Uterus (tissue), 2 donors: ENCODE measurements at regions not wholly inside any gene's neighbourhood (a gene's known extent, or its start where the extent isn't known, plus 50 kb on each side); places are given as distances from the start of the nearest gene placed in this dataset.

Experiments
- CTCF ChIP-seq, 4 experiments: fragments of 200-600 bp in 2 of 4; fragments of 450-650 bp in 2 of 4; sonication (generic) in 2 of 4; IDR thresholded peaks; one replicate each; pipeline ENCODE4 v1.5.1; 2016 to 2019; ENCODE audit warnings: antibody characterized with exemption in 4 of 4, mild to moderate bottlenecking in 2 of 4, moderate library complexity in 1 of 4
- POLR2A ChIP-seq, 2 donors: fragments of 450-650 bp; IDR thresholded peaks; one replicate each; pipeline ENCODE4 v1.6.1; 2016; ENCODE audit warnings: antibody characterized with exemption in 2 of 2, mild to moderate bottlenecking in 1 of 2, moderate library complexity in 1 of 2

- TF ChIP-seq POLR2A (IDR thresholded peaks at IDR 0.05) (no peak), CTCF (IDR thresholded peaks at IDR 0.05) (no peak)
Observed at GRCh38 chr22:47654922-47655491, 892.6 kb downstream of the TBC1D22A start.
